C4-2B (cell line): ENCODE measurements at regions not wholly inside any gene's neighbourhood (a gene's known extent, or its start where the extent isn't known, plus 50 kb on each side); places are given as distances from the start of the nearest gene placed in this dataset.

Source experiments
- H3K27ac ChIP-seq: fragments of 450-650 bp; 2 replicates; pipeline ENCODE4 v1.5.1; 2017
- CTCF ChIP-seq: fragments of 450-650 bp; conservative IDR thresholded peaks from 2 replicates; pipeline ENCODE4 v1.5.1; 2017; ENCODE audit warnings: mild to moderate bottlenecking
- ZFX ChIP-seq: fragments of 450-650 bp; IDR thresholded peaks from 2 replicates; pipeline ENCODE4 v1.6.1; 2017

GRCh38 chr11:90449606-90450005 lies 226.8 kb upstream of the CHORDC1 start:
- TF ChIP-seq ZFX = no peak
- no peak for TF ChIP-seq CTCF
- H3K27ac ChIP-seq = no peak overlapping the region

DNA sequence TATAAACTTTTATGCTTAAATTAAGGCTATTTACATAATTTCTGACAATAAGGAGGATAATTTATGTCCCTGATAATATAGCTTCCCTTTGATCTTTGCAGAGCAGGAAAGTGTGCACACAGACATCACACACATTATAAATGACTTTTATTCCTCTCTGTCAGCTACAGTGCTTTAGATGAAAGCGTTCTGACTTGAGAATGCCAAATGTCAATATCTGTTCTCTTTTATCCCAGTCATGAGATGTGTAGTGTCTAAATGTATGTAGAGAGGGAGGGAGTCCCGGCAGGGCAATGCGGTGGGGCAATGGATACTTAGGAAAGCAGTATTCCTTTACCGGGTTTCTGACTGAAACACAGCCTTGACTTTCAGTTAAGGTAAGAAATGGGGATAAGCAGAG lies 225.4 kb upstream of the CHORDC1 start:
- H3K27ac ChIP-seq = no peak overlapping the region
- TF ChIP-seq CTCF = no peak
- no peak for TF ChIP-seq ZFX

DNA sequence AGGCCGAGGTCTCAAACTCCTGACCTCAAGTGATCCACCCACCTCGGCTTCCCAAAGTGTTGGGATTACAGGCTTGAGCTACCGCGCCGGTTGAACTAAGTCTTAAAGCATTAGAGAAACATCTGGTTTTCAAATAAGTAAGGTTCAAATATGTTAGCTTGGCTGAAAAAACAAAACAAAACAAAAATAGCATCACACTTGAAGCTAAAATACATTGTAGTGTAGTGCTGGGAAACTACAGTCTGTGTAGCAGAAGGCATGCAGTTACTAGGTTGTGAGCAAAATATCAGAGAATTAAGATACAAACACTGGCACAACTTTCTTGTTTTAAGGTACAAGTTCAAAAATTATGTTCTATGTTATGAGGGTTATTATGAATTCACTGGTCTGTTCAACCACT lies 224.8 kb upstream of the CHORDC1 start:
- no peak overlapping the region for H3K27ac ChIP-seq
- no peak for TF ChIP-seq CTCF
- no peak for TF ChIP-seq ZFX

DNA sequence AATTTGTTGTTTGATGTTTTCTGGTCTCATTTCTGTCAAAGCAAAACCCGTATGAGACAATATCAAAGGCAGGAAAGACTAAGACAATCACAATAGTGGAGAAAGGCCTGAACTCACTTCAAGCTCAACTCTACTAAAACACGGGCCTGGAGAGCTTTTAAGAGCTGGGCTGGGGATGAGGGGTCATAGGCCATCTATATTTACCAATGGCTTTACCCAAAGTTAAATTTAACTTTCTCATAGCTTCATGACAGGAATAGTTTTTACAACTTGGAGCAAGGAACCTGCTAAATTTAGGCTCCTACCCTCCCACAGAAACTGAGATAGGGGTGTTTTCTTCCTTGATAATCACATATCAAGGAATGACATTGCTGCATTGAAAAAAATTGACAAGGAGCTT lies 223.4 kb upstream of the CHORDC1 start:
- no peak overlapping the region for H3K27ac ChIP-seq
- TF ChIP-seq CTCF (no peak), ZFX (no peak)

DNA sequence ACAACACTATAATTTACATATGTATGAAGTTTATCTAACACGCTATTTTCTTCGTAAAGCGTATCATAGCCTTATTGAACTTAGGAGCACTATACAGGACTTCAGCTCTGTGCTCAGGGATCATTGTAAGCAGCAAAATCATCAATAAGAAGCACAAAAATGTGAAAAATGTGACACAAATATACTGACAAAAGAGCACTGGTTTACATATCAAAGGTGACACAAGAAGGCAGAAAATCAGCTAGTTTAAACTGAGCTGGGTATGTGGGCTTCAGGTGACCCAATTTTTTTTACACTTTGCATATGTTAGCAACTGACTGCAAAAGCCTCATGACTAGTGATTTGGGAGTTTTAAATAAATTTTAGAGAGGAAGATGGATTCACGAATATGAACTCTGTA lies 215.2 kb upstream of the CHORDC1 start:
- H3K27ac ChIP-seq = no peak overlapping the region
- TF ChIP-seq CTCF = no peak
- TF ChIP-seq ZFX = no peak

- no peak overlapping the region for H3K27ac ChIP-seq
- TF ChIP-seq ZFX (no peak), CTCF (peak; percentile 55)
Measured at GRCh38 chr11:90434858-90435257, 212.0 kb upstream of the CHORDC1 start.

DNA sequence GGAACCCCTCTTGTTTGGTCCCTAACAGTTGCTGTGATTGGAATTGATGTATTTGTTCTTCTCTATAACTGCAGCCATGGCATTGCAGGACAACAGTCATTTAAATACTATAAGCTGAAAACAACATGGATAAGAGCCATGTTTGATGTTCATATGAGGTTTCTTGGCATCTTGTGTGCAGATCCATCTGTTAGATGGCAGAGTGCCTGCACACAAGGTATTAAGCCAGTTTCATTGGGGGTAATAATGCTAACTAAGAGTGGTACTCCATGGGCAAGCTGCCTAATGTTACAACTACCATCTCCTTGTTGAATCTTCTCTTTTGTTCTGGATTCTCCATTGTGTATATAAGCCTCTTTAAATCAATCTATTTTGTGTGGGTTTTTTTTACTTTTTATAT lies 206.0 kb upstream of the CHORDC1 start:
- TF ChIP-seq ZFX = no peak
- no peak for TF ChIP-seq CTCF
- H3K27ac ChIP-seq = no peak overlapping the region

DNA sequence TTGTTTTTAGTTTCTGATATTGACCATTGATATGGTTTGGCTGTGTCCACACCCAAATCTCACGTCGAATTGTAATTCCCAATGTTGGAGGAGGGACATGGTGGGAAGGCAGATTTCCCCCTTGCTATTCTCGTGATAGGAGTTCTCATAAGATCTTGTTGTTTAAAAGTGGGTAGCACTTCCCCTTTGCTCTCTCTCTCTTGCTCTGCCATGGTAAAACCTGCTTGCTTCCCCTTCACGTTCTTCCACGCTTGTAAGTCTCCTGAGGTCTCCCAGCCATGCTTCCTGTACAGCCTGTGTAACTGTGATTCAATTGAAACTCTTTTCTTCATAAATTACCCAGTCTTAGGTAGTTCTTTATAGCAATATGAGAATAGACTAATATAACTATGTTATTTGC lies 203.6 kb upstream of the CHORDC1 start:
- TF ChIP-seq CTCF = no peak
- TF ChIP-seq ZFX = no peak
- no peak overlapping the region for H3K27ac ChIP-seq
